ENCODE measurements at regions not wholly inside any gene's neighbourhood (a gene's known extent, or its start where the extent isn't known, plus 50 kb on each side); places are given as distances from the start of the nearest gene placed in this dataset.

DNA sequence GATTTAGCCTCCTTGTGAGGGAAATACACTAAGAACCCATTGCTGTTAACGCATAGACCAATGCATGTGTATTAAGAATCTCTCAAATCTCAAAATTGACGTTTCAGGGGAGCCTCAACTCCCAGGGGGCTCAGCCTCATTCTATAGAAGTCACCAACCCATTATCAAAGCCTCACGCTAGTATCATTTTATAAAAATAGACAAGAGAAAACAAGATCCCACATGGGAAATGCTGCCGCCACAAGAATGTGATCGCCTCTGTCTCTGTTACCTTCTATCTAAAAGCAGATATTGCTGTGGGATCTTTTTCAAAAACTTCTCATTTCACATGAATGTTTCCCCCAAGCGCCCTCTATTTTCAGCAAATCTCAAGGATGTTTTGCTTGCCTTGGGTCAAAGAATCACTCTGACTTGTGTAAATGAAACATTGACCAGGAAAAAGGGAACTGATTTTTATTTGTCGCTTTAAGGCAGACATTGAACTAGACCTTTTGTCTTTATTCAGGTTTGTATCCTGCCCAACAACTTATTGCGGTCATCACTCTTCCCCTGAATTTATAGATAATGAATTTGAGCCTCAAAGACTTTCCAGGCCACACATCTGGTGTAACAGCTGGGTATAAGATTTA lies 679.0 kb upstream of the ID2 start:
- Histone ChIP-seq H3K9me2 (replicated peaks; ENCODE audit: low read depth, low read length) (no peaks in the 10 kb centered on the region), H3K4me3 (ENCODE audit: low read length, poor library complexity, severe bottlenecking) (no peak overlapping the region)
- no peak for TF ChIP-seq EZH2phosphoT487 (IDR thresholded peaks at IDR 0.05; ENCODE audit: borderline replicate concordance)
- TF ChIP-seq, protein P1, sequence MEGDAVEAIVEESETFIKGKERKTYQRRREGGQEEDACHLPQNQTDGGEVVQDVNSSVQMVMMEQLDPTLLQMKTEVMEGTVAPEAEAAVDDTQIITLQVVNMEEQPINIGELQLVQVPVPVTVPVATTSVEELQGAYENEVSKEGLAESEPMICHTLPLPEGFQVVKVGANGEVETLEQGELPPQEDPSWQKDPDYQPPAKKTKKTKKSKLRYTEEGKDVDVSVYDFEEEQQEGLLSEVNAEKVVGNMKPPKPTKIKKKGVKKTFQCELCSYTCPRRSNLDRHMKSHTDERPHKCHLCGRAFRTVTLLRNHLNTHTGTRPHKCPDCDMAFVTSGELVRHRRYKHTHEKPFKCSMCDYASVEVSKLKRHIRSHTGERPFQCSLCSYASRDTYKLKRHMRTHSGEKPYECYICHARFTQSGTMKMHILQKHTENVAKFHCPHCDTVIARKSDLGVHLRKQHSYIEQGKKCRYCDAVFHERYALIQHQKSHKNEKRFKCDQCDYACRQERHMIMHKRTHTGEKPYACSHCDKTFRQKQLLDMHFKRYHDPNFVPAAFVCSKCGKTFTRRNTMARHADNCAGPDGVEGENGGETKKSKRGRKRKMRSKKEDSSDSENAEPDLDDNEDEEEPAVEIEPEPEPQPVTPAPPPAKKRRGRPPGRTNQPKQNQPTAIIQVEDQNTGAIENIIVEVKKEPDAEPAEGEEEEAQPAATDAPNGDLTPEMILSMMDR (conservative IDR thresholded peaks at IDR 0.05; ENCODE audit: low read length), result no peak

DNA sequence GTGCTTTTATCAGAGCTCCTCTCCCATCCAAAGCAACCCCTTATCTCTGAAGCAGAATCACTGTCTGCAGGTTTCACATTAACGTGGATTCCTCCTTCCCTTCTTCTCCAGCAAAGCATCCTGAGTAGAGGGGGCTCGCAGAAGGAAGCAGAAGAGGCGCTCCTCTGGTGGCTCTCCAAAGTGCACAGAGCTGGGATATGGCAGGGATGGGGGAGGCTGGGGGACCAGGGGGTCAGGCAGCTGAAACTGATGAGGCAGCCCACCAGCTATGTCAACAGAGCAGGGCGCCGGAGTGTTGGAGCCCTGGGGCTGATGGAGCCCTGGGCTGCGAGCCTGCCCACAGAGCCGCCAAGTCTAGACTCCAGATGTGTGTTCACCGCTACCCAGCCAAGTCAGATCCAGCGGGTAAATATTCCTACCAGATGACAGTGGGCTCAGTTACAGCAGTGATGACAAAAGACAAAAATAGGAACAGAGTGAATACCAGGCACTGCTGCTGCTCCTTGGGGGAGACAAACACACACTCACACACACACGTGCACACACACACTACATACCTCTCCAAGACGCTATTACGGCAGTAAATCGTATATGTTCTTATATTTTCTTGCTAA lies 678.3 kb upstream of the ID2 start:
- Histone ChIP-seq H3K79me2 (ENCODE audit: insufficient read depth, low read length) (no peaks in the 10 kb centered on the region), H3K4me2 (ENCODE audit: low read depth, low read length, poor library complexity, severe bottlenecking) (peak overlapping the region; percentile 13), H3K4me1 (ENCODE audit: insufficient read depth, low read length, poor library complexity, severe bottlenecking) (peaks cover 39% of the 10 kb centered on the region), H3K4me3 (ENCODE audit: low read length, poor library complexity, severe bottlenecking) (no peak overlapping the region), H4K20me1 (ENCODE audit: insufficient read depth, low read length, poor library complexity, severe bottlenecking) (no peaks in the 10 kb centered on the region), H3K9me3 (ENCODE audit: insufficient read depth, low read depth, low read length) (no peaks in the 10 kb centered on the region), H3K9me2 (replicated peaks; ENCODE audit: low read depth, low read length) (no peaks in the 10 kb centered on the region), H2AFZ (ENCODE audit: low read length) (no peak overlapping the region), H3K27me3 (ENCODE audit: insufficient read depth, low read length, poor library complexity, severe bottlenecking) (no peaks in the 10 kb centered on the region), H3K36me3 (ENCODE audit: insufficient read depth, low read length) (no peaks in the 10 kb centered on the region), H3K9ac (ENCODE audit: low read depth, low read length, poor library complexity, severe bottlenecking) (no peak overlapping the region), H3F3A (ENCODE audit: low read depth) (no peaks in the 10 kb centered on the region)
- no peak for TF ChIP-seq EZH2phosphoT487 (IDR thresholded peaks at IDR 0.05; ENCODE audit: borderline replicate concordance)
- TF ChIP-seq, protein P1 (conservative IDR thresholded peaks at IDR 0.05; ENCODE audit: low read length), result no peak

More for the DNA sequence above, 679.0 kb upstream of the ID2 start:
- Histone ChIP-seq H3K9me3 (ENCODE audit: insufficient read depth, low read depth, low read length) (no peaks in the 10 kb centered on the region), H3F3A (ENCODE audit: low read depth) (no peaks in the 10 kb centered on the region), H3K4me2 (ENCODE audit: low read depth, low read length, poor library complexity, severe bottlenecking) (peak overlapping the region; percentile 25), H3K27me3 (ENCODE audit: insufficient read depth, low read length, poor library complexity, severe bottlenecking) (no peaks in the 10 kb centered on the region), H3K79me2 (ENCODE audit: insufficient read depth, low read length) (no peaks in the 10 kb centered on the region), H3K9ac (ENCODE audit: low read depth, low read length, poor library complexity, severe bottlenecking) (no peak overlapping the region), H3K36me3 (ENCODE audit: insufficient read depth, low read length) (no peaks in the 10 kb centered on the region), H3K4me1 (ENCODE audit: insufficient read depth, low read length, poor library complexity, severe bottlenecking) (peaks cover 39% of the 10 kb centered on the region), H4K20me1 (ENCODE audit: insufficient read depth, low read length, poor library complexity, severe bottlenecking) (no peaks in the 10 kb centered on the region), H2AFZ (ENCODE audit: low read length) (no peak overlapping the region)

DNA sequence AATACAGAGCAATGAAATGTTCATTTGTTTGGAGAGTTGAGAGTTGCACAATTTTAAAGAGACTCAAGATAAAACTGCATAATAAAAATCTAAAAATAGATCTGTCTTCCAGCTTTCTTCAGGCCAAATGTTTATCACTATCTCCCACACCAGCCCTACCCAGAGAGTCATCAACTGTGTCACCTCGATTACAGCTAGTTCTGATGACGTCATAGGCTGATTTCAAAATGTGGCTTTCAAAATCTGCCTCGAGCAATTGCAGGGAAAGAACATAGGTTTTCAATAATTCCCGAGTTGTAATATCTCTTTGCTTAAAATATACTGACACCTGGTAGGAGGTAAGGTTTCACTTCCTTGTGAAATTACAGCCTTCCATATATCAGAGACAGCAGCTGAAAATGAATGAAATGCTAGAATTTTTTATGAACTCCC lies 677.6 kb upstream of the ID2 start:
- H3K79me2 ChIP-seq (ENCODE audit: insufficient read depth, low read length), result no peaks in the 10 kb centered on the region
- TF ChIP-seq, protein P1 (conservative IDR thresholded peaks at IDR 0.05; ENCODE audit: low read length), result no peak
- no peak overlapping the region for H3K4me3 ChIP-seq (ENCODE audit: low read length, poor library complexity, severe bottlenecking)
- H3K9me2 ChIP-seq (replicated peaks; ENCODE audit: low read depth, low read length), result no peaks in the 10 kb centered on the region
- peak overlapping the region; percentile 13 for H3K4me2 ChIP-seq (ENCODE audit: low read depth, low read length, poor library complexity, severe bottlenecking)
- H4K20me1 ChIP-seq (ENCODE audit: insufficient read depth, low read length, poor library complexity, severe bottlenecking), result no peaks in the 10 kb centered on the region
- H3K9ac ChIP-seq (ENCODE audit: low read depth, low read length, poor library complexity, severe bottlenecking), result no peak overlapping the region
- H3F3A ChIP-seq (ENCODE audit: low read depth), result no peaks in the 10 kb centered on the region
- no peaks in the 10 kb centered on the region for H3K27me3 ChIP-seq (ENCODE audit: insufficient read depth, low read length, poor library complexity, severe bottlenecking)
- H3K4me1 ChIP-seq (ENCODE audit: insufficient read depth, low read length, poor library complexity, severe bottlenecking), result peaks cover 43% of the 10 kb centered on the region
- no peak overlapping the region; the same call in 1 of the 2 replicates for H2AFZ ChIP-seq (ENCODE audit: low read length)
- H3K36me3 ChIP-seq (ENCODE audit: insufficient read depth, low read length), result no peaks in the 10 kb centered on the region
- H3K9me3 ChIP-seq (ENCODE audit: insufficient read depth, low read depth, low read length), result no peaks in the 10 kb centered on the region

Measured in Loucy (cell line).